ENCODE measurements at regions not wholly inside any gene's neighbourhood (a gene's known extent, or its start where the extent isn't known, plus 50 kb on each side); places are given as distances from the start of the nearest gene placed in this dataset.

DNA sequence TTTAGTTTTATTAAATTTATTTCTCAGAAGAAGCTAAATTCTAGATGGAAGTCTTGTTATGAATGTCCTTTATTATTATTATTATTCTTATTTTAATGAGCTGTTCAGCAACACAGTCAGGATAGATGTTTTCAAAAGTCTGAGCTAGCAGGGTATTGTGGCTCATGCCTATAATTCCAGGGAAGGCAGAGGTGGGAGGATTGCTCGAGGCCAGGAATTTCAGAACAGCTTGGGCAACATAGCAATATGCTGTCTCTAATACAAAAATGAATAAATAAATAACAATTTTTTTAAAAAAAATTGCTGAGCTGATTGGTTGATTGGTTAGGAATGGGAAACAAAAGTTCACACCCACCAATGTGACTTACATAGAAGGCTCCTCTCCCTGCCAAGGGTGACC is 274.1 kb upstream of the CYRIA start:
- ATAC-seq: no peak
- Histone ChIP-seq H3K4me3 (ENCODE audit: low read depth in 2 of 2, low read length in 2 of 2) (no peak overlapping the region), H3K27ac (ENCODE audit: low read length) (no peak overlapping the region), H3K9me3 (ENCODE audit: control insufficient read depth, insufficient read depth, low read depth, low read length) (no peaks in the 10 kb centered on the region), H3K36me3 (ENCODE audit: control insufficient read depth, insufficient read depth, low read length) (no peaks in the 10 kb centered on the region), H3K27me3 (ENCODE audit: control insufficient read depth, insufficient read depth, low read length) (no peaks in the 10 kb centered on the region), H3K4me1 (ENCODE audit: control insufficient read depth, insufficient read depth, low read length) (no peaks in the 10 kb centered on the region)
- in situ Hi-C loops (cut with HindIII; ENCODE audit: low pct_unique_long_range_greater_than_20kb, low sequenced_read_pairs): no loop called here
- ChIA-PET CTCF (no interaction called here), POLR2A (no interaction called here)
- BruUV-seq (replicated peaks): no TSS peak
- intact Hi-C loops (cut with micrococcal nuclease; ENCODE audit: unreplicated experiment): no loop called here
- TF ChIP-seq TCF7L2 (IDR thresholded peaks at IDR 0.05; ENCODE audit: low read depth, low read length) (no peak), SIN3A (IDR thresholded peaks at IDR 0.05; ENCODE audit: borderline replicate concordance, insufficient read depth, low read depth, low read length) (no peak), POLR2AphosphoS5 (IDR thresholded peaks at IDR 0.05; ENCODE audit: low read depth, low read length) (no peak)
- TF ChIP-seq, protein P1, sequence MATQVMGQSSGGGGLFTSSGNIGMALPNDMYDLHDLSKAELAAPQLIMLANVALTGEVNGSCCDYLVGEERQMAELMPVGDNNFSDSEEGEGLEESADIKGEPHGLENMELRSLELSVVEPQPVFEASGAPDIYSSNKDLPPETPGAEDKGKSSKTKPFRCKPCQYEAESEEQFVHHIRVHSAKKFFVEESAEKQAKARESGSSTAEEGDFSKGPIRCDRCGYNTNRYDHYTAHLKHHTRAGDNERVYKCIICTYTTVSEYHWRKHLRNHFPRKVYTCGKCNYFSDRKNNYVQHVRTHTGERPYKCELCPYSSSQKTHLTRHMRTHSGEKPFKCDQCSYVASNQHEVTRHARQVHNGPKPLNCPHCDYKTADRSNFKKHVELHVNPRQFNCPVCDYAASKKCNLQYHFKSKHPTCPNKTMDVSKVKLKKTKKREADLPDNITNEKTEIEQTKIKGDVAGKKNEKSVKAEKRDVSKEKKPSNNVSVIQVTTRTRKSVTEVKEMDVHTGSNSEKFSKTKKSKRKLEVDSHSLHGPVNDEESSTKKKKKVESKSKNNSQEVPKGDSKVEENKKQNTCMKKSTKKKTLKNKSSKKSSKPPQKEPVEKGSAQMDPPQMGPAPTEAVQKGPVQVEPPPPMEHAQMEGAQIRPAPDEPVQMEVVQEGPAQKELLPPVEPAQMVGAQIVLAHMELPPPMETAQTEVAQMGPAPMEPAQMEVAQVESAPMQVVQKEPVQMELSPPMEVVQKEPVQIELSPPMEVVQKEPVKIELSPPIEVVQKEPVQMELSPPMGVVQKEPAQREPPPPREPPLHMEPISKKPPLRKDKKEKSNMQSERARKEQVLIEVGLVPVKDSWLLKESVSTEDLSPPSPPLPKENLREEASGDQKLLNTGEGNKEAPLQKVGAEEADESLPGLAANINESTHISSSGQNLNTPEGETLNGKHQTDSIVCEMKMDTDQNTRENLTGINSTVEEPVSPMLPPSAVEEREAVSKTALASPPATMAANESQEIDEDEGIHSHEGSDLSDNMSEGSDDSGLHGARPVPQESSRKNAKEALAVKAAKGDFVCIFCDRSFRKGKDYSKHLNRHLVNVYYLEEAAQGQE (IDR thresholded peaks at IDR 0.05; ENCODE audit: insufficient read depth in 1 of 2, low read depth in 2 of 2, low read length in 1 of 2): no peak
- TF ChIP-seq, protein P2, sequence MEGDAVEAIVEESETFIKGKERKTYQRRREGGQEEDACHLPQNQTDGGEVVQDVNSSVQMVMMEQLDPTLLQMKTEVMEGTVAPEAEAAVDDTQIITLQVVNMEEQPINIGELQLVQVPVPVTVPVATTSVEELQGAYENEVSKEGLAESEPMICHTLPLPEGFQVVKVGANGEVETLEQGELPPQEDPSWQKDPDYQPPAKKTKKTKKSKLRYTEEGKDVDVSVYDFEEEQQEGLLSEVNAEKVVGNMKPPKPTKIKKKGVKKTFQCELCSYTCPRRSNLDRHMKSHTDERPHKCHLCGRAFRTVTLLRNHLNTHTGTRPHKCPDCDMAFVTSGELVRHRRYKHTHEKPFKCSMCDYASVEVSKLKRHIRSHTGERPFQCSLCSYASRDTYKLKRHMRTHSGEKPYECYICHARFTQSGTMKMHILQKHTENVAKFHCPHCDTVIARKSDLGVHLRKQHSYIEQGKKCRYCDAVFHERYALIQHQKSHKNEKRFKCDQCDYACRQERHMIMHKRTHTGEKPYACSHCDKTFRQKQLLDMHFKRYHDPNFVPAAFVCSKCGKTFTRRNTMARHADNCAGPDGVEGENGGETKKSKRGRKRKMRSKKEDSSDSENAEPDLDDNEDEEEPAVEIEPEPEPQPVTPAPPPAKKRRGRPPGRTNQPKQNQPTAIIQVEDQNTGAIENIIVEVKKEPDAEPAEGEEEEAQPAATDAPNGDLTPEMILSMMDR (IDR thresholded peaks at IDR 0.05): no peak
- no peak for DNase-seq (ENCODE audit: low read depth, low spot score)

DNA sequence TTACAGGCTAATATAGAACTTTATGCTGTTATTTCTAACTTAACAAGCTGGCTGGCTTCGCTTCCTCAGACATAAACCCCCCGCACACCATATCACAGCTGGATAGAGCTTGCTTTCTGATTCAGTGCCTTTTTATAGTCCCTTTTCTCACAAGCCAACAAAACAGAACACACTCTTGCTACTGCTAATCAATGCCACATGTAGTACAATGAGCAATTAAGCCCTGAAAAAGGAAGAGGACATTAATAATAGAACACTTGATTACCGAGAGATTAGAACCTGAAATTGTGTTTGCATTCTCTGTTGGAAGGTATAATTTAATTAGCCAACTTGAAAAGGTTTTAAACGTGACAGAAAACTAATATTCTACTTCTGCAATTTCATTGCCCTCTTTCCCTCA is 267.7 kb upstream of the CYRIA start:
- Histone ChIP-seq H3K4me1 (ENCODE audit: control insufficient read depth, insufficient read depth, low read length) (no peaks in the 10 kb centered on the region), H3K36me3 (ENCODE audit: control insufficient read depth, insufficient read depth, low read length) (no peaks in the 10 kb centered on the region), H3K27me3 (ENCODE audit: control insufficient read depth, insufficient read depth, low read length) (no peaks in the 10 kb centered on the region), H3K27ac (ENCODE audit: low read length) (no peak overlapping the region), H3K4me3 (ENCODE audit: low read depth in 2 of 2, low read length in 2 of 2) (no peak overlapping the region), H3K9me3 (ENCODE audit: control insufficient read depth, insufficient read depth, low read depth, low read length) (no peaks in the 10 kb centered on the region)
- TF ChIP-seq, protein P2 (IDR thresholded peaks at IDR 0.05): no peak
- TF ChIP-seq SIN3A (IDR thresholded peaks at IDR 0.05; ENCODE audit: borderline replicate concordance, insufficient read depth, low read depth, low read length) (no peak), POLR2AphosphoS5 (IDR thresholded peaks at IDR 0.05; ENCODE audit: low read depth, low read length) (no peak)
- TF ChIP-seq, protein P1 (IDR thresholded peaks at IDR 0.05; ENCODE audit: insufficient read depth in 1 of 2, low read depth in 2 of 2, low read length in 1 of 2): no peak
- DNase-seq (ENCODE audit: low read depth, low spot score) (no peak), ATAC-seq (no peak)
- in situ Hi-C loops (cut with HindIII; ENCODE audit: low pct_unique_long_range_greater_than_20kb, low sequenced_read_pairs) (no loop called here), intact Hi-C loops (cut with micrococcal nuclease; ENCODE audit: unreplicated experiment) (no loop called here)
- BruUV-seq (replicated peaks): no TSS peak
- POLR2A ChIA-PET: no interaction called here
- CTCF ChIA-PET: no interaction called here

All from Panc1 (cell line).